22Rv1 (cell line): ENCODE measurements at regions not wholly inside any gene's neighbourhood (a gene's known extent, or its start where the extent isn't known, plus 50 kb on each side); places are given as distances from the start of the nearest gene placed in this dataset.
A peak's percentile ranks its signal among the peaks of the same experiment; 100 is the strongest.

Source experiments
- H3K27ac ChIP-seq: fragments of 450-650 bp; 2 replicates; pipeline ENCODE4 v1.5.1; 2017
- CTCF ChIP-seq: fragments of 450-650 bp; IDR thresholded peaks from 2 replicates; pipeline ENCODE4 v1.5.1; 2017; ENCODE audit warnings: mild to moderate bottlenecking
- ZFX ChIP-seq: fragments of 450-650 bp; IDR thresholded peaks from 2 replicates; pipeline ENCODE4 v1.6.1; 2017; ENCODE audit warnings: antibody characterized with exemption, borderline replicate concordance

DNA sequence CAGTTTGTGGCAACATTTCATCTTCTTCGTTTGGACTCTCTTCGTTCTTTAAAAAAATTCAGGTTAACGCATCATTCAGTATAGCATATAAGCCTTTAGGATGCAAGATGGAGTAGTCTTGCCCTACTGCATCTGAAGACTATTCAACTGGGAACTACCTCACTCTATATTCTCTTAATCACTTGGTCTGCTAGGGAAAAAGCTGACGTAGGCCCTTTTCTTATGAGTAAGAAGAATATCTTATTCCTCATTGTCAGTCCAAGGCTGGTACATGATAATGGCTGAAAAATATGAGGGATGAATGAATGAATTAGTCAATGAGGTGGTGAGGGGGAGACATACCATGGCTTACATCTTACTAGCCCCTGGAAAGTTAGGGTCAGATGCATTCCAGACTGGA lies 294.2 kb downstream of the GPATCH2 start:
- TF ChIP-seq CTCF (no peak), ZFX (no peak)
- no peak overlapping the region for H3K27ac ChIP-seq

- H3K27ac ChIP-seq = no peak overlapping the region
- no peak for TF ChIP-seq ZFX
- peak; percentile 80 for TF ChIP-seq CTCF
Measured at GRCh38 chr1:217333939-217334338, 297.0 kb downstream of the GPATCH2 start.

DNA sequence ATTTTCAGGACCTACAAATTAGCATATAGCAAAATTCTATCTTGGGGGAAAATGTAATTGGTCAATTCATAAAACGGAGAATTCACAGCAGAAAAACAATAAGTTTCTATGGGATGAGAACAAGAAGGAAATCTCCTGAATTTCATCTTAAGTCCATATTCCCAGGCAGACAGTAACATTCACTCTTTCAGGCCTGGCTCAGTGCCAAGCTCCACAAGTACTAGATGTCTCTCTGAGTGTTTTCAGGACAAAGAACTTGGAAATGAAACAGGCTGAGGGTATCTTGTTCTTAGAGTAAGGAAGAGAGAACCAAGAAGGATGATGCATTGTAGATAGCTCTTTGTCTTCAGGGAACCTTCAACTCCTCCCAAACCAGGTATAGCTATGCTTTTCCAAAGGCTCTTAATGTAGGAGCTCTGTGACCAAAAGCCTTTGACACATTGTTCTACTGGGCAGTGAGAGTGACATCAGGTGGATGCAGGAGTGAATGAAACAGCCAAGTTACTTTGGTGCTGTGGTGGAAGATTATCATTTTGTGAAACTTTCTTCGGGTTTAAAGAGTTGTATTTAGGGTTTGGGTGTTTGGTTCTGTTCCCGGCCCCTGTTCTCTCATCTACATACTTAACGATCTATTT lies 298.3 kb downstream of the GPATCH2 start:
- no peak overlapping the region for H3K27ac ChIP-seq
- TF ChIP-seq ZFX (no peak), CTCF (peak; percentile 24; the same call in 1 of the 2 replicates)

GRCh38 chr1:217331698-217332097 lies 299.2 kb downstream of the GPATCH2 start:
- TF ChIP-seq CTCF (no peak), ZFX (no peak)
- no peak overlapping the region for H3K27ac ChIP-seq

DNA sequence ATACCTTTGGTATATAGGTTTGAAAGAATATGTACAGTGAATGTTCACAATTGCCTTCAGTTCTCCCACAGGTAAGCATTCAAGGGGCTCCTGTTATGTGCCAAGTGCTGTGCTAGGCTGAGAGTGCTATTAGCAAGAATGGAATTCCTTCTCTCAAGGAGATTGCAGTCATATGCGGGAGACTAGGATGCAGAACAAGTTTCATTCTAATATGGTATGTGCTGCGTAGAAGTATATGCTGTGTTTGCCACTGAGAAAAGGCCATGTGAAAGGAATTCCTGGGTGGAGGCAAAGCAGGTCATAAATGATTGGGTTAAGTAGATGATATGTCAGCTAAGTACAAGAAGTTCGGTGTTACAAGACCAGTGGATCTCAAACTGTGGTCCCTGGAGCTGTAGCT lies 303.0 kb downstream of the GPATCH2 start:
- no peak overlapping the region for H3K27ac ChIP-seq
- TF ChIP-seq ZFX = no peak
- no peak for TF ChIP-seq CTCF

GRCh38 chr1:217322834-217323233 lies 308.1 kb downstream of the GPATCH2 start:
- H3K27ac ChIP-seq = no peak overlapping the region
- TF ChIP-seq CTCF (no peak), ZFX (no peak)

- H3K27ac ChIP-seq = no peak overlapping the region
- TF ChIP-seq ZFX = no peak
Measured at GRCh38 chr1:217315346-217315745, 315.5 kb downstream of the GPATCH2 start.

GRCh38 chr1:217313096-217313495 lies 317.8 kb downstream of the GPATCH2 start:
- TF ChIP-seq CTCF = no peak
- TF ChIP-seq ZFX = no peak
- H3K27ac ChIP-seq = no peak overlapping the region
